HG03439 (cell line): ENCODE measurements at regions not wholly inside any gene's neighbourhood (a gene's known extent, or its start where the extent isn't known, plus 50 kb on each side); places are given as distances from the start of the nearest gene placed in this dataset.

Experiments used
- ATAC-seq: cut with Tn5 transposase; IDR thresholded peaks from one replicate; pipeline ENCODE4 v1.9.1; 2021; ENCODE audit warnings: mild to moderate bottlenecking, moderate library complexity; ENCODE audit not compliant: unreplicated experiment

DNA sequence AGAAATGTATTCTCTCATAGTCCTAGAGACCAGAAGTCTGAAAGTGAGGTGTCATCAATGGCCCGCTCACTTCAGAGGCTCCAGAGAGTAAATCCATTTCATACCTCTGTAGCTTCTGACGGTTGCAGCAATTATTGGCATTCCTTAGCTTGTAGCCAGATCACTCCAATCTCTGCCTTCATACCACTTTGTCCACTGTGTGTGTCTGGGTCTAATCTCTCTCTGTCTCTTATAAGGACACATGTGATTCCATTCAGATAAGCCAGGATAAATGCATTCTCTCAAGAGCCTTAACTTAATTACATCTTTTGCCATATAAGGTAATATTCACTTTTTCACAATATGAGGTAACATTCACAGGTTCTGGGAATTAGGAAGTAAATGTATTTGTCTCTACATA is 365.7 kb downstream of the GXYLT1 start:
- ATAC-seq, result no peak

- ATAC-seq, result no peak
Observed at GRCh38 chr12:41777064-41777790, 367.4 kb downstream of the GXYLT1 start.

- no peak for ATAC-seq
Observed at GRCh38 chr12:41772478-41772877, 372.2 kb downstream of the GXYLT1 start.

DNA sequence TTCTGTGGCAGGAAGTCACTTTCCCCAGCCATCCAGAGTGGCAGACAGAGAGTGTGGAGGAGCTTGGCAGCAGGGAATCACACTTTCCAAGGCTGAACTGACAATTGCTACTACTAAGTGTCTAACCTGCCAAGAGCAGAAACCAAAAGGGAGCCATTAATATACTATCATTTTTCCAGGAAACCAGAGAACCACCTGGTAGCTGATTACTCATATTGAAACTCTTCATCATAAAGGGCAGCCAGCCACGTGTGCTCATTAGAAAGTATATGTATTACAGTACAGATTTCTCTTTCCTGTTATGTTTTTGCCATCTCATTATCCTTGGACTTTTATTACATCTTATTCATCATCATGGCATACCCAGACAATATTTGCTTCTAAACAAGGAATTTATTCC is 374.9 kb downstream of the GXYLT1 start:
- ATAC-seq, result peak; percentile 65

DNA sequence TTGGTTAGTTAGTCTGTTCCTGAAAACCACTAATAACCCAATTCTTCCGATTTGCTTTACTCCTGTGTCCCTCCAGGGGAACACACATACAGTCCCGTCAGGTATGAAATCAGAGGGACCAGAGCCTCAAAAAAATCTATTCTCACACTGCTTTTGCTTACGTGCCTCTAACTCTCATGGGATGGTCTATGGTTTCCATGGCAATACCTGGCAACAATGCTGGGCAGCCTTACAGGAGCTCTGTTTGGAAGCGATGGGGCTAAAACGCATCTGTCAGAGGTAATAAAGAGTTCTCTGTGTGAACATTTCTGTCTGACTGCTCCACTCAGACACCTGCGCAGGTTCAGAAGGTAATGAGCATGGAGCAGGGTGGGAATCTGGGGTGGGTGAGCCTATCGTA is 376.2 kb downstream of the GXYLT1 start:
- ATAC-seq, result no peak

GRCh38 chr12:41762691-41763090 is 382.0 kb downstream of the GXYLT1 start:
- no peak for ATAC-seq

- no peak for ATAC-seq
Observed at GRCh38 chr12:41745593-41745992, 399.1 kb downstream of the GXYLT1 start.

GRCh38 chr12:41743835-41744234 is 400.8 kb downstream of the GXYLT1 start:
- ATAC-seq, result no peak

DNA sequence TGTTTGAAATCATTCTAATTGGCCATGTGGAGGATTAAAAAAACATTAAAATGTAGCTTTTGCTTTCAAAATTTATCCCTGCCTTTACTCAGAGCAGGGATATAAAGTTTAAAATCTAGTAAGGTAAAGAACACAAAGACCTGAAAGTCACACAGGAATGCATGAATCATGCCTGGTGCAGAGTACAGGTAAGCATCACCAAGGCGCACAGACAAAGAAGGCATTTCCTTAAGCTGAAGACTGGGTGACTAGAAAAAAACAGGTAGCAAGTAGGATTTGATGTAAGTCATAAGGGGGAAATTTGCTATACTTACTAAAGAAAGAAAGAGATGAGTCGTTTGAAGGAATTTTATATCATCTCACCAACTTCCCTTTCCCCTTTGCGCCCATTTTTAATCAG is 405.6 kb downstream of the GXYLT1 start:
- ATAC-seq, result no peak

DNA sequence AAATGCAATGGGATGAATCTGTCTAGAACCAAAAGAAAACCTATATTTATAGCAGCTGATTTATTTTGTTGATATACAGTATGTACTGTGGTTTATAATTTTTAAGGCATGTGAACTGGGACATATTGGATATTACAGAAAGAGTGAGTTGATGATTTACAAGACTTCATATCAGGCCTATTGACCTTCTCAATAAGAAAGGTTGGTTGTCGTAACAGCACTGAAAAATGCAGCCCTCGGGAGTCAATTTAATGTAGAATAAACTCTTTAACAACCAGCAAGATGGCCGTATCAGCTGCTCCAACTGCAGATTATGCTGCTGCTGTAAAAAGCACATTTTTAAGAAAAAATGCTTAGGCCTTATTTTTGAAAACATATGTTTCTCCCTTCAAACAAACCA is 407.3 kb downstream of the GXYLT1 start:
- no peak for ATAC-seq

DNA sequence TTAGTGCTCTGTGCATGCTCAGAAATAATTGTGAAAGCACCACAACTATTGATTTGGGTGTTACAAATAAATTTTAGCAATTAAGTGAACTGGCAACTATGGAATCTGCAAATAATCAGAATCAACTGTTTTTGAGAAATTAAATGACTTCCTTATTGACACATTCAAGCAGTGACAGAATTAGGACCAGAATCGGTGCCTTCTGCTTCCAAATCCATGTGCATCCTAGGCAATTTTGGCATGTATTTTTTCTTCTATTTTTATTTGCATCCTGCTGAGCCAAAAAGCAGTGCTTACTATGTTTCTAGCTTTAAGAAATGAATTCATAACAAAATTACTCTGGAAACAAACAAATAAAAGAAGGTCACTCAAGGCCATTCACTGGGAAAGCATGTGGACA is 408.2 kb downstream of the GXYLT1 start:
- no peak for ATAC-seq

DNA sequence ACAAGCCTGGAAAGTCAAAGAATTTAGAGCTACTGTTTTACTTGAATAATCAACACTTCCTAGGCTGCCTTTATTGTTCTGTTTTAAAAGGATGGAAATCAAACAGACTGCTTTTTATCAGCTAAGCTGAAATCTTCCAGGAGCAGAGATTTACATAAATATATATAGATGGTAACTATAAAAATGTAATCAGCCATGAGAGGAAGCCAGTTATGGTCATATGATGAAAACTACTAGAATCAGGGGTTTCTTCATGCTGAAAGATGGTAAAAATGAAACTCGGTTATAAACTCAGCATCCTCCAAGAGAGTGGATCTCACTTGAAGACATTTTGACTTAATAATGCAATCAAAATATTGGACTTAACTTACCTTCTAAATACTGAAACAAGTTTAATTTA is 413.0 kb downstream of the GXYLT1 start:
- ATAC-seq, result no peak

- ATAC-seq, result no peak
Observed at GRCh38 chr12:41731061-41731460, 413.6 kb downstream of the GXYLT1 start.

DNA sequence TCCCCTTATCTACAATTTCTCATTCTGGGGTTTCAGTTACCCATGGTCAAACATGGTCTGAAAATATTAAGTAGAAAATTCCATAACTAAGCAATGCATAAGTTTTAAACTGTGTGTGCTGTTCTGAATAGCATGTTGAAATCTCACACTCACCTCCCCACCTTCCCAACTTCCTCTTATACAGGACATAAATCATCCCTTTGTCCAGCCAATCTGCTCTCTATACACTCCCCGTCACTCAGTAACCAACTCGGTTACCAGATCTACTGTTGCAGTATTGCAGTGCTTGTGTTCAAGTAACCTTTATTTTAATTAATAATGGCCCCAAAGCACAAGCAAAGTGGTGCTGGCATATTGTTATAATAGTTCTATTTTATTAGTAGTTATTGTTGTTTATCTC is 420.5 kb downstream of the GXYLT1 start:
- no peak for ATAC-seq

DNA sequence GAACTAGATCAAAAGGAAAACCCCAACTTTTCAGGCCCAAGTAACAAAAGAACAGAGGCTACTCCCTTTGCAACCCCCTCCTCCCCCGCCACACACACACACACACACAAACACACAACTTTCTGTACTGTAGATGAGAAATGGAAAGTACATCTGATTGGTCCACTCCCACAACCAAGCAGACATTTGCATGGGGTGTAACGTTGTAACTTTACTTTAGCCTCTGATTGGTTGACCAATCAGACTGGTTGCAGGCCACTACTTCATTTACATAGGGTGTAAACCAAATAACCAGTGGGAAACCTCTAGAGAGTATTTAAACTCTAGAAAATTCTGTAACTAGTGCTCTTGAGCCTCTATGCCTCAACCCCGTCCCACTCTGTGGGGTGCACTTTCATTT is 425.5 kb downstream of the GXYLT1 start:
- no peak for ATAC-seq

- ATAC-seq, result no peak
Observed at GRCh38 chr12:41715256-41715655, 429.4 kb downstream of the GXYLT1 start.

GRCh38 chr12:41709463-41710285 is 435.0 kb downstream of the GXYLT1 start:
- no peak for ATAC-seq

DNA sequence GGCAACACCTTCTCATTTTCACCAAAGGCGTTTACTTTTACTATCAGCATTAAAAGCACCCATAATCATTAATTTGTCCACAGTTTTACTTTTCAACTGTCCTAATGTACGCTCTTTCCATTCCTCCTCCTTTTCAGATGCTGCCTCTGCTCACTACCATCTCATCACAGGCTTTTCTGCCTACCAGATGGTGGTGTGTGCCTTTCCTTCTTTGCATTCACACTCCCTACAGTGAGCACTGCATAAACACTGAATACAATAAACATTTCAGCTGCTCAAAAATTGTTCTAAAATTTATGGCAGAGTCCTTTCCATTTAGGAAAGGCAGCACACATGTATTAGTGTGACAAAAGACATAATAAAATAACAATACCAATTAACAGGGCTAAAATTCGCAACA is 435.7 kb downstream of the GXYLT1 start:
- ATAC-seq, result no peak

- no peak for ATAC-seq
Observed at GRCh38 chr12:41706376-41706775, 438.3 kb downstream of the GXYLT1 start.

- ATAC-seq, result no peak
Observed at GRCh38 chr12:41701943-41702601, 442.6 kb downstream of the GXYLT1 start.

DNA sequence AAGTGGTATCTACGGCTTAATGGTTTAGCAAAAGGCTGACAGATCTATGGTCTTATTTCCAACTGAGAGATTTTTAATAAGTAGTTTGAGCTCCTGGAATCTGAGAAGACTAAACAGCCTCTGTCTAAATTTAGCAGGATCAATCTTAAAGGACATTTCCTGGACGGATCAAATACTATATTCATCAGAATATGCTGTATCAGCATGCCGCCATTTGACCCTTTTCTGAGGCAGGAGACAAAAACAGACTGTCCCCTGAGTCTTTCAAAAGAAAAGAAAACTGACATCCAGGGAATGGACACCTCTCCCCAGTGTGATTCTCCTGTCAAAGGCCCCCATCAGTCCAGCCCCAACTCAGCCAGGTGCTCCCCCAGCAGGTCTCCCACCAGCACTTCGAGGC is 443.7 kb downstream of the GXYLT1 start:
- ATAC-seq, result no peak

DNA sequence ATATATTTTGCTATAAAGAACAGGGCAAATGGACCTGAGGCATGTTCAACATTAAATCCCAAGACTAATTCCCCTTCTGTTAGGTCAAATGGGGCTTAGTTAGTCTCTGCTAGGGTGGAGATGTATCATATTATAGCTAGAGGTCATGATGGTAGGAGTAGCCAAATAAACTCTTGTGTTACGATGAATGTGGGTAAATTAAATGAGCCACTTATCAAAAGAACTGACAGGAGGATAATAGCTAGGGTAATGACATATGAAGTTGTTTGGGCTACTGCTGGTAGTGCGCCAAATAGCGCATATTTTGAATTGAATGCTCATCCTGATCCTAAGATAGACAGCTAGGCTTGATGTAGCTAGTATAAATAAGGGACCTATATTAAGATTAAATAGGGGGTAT is 445.0 kb downstream of the GXYLT1 start:
- no peak for ATAC-seq
